GM18519 (cell line): ENCODE measurements at regions not wholly inside any gene's neighbourhood (a gene's known extent, or its start where the extent isn't known, plus 50 kb on each side); places are given as distances from the start of the nearest gene placed in this dataset.
A peak's percentile ranks its signal among the peaks of the same experiment; 100 is the strongest.

Source experiments
- ATAC-seq: cut with Tn5 transposase; IDR thresholded peaks from one replicate; pipeline ENCODE4 v1.9.1; 2021; ENCODE audit warnings: mild to moderate bottlenecking, moderate library complexity; ENCODE audit not compliant: unreplicated experiment, low FRiP score

- no peak for ATAC-seq
Measured at GRCh38 chr13:22252281-22252830, 581.5 kb downstream of the FGF9 start.

DNA sequence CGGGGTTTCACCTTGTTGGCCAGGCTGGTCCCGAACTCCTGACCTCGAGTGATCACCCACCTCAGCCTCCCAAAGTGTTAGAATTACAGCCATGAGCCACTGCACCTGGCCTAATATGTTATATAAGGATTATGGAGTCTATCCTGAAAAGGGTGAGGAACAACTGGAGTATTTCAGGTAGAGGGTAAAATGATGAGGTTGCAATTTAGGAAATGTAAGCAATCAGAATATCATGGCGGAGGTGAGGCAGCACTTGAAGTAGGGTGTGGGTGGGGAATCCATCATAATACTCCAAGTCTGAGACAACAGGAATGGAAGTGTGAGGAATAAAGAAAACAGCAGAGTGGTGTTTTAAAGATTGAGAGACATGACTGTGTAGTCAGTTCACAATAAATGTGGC is 582.2 kb downstream of the FGF9 start:
- ATAC-seq = no peak

GRCh38 chr13:22256111-22256639 is 585.3 kb downstream of the FGF9 start:
- ATAC-seq = no peak

DNA sequence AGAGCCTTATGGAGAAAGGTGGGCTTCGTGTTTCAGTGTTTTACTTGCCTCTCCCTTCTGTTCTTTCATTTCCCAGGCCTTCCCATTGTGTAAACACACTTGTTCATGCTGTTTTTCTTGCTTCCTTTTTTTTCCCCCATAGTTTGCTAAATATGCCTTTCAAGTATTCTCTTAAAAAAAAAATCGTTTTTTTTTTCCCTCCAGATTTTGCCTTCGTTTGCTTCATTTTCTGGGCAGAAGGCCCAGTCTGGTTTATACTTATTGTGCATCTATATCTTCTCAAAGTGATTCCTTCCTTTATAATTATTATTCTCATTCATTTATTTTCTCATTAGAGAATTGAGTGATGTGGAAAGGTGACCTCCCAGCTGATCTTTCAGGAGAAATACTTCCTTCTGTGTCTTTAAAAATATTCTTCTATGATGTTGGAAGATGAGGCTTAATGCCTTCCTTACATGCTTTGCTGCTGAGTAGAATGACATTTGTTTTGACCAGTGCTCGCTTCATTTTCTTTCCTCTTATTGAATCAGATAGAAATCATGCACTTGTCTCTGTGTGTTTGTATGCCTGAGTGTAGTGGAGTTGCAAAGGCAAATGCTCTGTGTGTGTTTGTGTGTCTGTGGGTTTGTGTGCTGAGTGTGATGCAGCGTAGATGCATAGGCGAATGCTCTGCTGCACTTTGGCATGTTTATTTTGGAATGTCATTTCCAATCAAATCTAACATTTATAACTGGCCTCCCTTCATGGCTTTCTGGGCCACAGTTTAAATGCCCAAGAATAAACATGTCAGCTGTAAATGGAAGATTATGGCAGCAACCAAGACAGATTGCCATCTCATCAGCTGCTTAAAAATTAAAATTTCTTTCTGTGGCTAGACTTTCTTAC is 591.4 kb downstream of the FGF9 start:
- no peak for ATAC-seq

- no peak for ATAC-seq
Measured at GRCh38 chr13:22263185-22263584, 592.3 kb downstream of the FGF9 start.

DNA sequence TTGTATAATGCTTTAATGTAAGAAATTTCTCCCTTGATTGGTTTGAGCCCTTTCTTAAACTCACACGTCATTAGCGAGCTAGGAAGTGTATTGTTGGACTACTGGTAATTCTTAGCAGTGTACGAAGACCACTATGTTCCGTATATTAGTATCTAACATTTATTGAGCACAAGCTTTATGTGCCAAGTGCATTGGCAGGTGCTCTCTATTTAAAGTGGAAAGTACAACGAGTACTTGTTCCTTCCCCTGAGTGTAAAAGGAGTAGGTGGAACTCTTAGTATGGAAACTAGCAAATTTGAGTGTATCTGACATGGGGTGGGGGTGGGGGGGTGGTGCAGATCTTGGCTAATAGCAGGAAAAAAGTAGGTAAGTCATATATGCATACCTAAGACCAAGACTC is 594.7 kb downstream of the FGF9 start:
- no peak for ATAC-seq

DNA sequence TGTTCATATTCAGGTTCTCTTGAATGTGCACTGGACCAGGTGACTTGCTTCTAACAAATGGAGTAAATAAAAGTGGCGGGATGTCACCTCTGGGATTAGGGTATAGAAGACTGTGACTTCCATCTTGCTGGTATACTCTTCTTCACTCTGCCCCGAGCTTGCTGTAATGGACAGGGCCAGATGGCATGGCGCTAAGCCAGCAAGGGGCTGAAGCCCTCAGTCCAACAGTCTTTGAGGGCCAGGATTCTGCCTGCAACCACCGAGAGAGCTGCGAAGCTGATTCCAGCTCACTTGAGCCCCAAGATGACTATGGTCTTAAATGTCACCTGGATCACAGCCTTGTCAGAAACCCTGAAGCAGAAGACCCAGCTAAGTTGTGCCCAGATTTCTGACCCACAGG is 600.0 kb downstream of the FGF9 start:
- no peak for ATAC-seq

GRCh38 chr13:22271903-22272302 is 601.0 kb downstream of the FGF9 start:
- no peak for ATAC-seq

DNA sequence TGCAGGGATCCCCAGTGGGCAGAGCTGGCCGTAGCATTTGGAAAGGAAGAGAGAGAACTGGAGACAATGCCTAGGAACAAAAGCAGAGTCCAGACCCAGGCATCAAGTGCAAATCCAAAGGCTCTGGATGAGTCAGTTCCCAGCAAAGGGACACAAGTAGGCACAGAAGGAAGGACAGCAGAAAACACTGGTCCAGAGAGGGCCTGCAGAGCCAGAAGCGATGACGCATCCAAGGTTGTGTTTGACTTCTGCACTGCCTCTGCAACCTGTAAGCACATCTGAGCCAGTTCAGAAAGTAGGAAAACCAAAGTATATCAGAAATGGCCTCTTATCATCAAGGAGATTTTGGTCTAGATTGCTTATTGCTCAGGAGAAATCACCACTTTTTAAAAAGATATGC is 604.5 kb downstream of the FGF9 start:
- no peak for ATAC-seq

DNA sequence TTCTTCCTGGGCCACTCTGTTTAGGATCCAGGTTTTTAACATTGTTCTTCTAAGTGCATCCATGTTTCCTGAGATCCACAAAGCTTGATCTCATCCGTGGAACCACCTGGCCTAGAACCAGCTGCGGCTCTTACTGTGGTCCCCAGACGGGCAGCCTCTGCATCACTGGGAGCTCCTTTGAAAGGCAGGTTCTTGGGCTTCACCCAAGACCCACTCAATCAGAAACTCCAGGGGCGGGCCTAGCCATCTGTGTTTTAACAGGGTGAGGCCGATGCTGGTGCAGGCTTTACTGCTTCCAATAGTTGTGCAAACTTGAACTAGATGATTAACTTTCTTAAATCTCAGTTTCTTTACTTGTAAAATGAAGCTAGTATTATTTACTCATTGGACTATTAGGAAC is 605.7 kb downstream of the FGF9 start:
- no peak for ATAC-seq

DNA sequence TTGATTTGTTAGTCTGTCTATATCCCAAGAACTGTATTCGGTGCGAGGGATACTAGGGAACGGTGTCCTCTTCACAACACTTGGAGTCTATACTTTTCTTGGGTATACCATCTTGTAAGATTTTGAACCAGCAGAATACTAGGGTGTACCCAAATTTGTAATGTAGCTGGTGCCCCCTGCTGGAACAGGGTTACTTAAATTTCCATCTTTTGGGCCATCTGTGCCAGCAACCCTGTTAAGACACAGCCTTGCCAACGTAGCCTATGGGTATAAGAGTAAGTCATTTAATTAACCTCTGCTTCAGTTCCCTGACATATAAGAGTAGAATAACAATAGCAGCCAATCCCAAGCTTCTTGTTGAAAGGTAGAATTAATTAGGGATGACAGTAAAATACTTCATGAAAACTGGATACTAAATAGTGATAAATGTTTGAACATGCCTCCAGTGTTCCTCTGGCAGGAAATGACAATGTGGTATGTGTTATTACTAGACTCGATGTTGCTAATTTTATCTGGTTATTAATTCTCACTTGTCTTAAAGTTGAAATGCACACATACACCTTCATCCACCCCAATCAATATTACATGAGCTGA is 607.6 kb downstream of the FGF9 start:
- peak; percentile 62 for ATAC-seq

DNA sequence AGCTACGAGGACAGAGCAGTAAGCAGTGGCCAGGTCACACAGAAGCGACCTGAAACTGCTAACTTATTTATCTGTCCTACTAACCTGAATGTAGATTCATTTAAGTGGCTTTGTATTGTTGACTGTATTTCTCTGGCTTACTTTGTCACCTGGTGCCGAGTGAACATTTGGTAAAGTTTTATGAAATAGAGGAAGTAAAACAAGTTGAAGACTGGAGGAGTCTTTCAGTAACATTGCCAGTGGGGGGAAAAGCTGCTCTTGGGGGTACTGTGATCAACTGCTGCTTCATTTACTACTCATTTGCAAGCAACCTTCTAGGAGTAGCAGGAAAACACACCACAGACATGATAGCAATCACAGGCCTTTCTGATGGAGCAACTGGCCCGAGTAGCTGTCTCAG is 615.0 kb downstream of the FGF9 start:
- no peak for ATAC-seq

DNA sequence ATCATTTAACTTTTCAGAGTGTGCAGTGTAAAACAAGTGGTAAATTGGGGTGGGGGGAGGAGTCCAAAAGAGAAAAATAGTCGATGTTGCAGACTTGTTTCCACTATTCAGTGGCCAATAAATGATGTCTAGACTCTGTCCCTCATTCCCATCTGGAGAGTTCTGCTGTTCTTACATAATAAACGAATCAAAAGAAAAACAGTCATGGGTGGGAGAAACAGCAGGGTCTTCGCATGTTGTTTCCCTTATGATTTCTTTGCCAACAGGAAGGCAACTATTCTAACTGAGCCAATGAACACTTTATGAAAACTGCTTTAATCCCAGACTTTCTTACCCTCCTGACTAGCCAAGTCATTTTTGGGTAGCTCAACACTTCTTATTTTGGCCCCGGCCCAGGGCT is 615.5 kb downstream of the FGF9 start:
- ATAC-seq = no peak

GRCh38 chr13:22287343-22287920 is 616.6 kb downstream of the FGF9 start:
- no peak for ATAC-seq

DNA sequence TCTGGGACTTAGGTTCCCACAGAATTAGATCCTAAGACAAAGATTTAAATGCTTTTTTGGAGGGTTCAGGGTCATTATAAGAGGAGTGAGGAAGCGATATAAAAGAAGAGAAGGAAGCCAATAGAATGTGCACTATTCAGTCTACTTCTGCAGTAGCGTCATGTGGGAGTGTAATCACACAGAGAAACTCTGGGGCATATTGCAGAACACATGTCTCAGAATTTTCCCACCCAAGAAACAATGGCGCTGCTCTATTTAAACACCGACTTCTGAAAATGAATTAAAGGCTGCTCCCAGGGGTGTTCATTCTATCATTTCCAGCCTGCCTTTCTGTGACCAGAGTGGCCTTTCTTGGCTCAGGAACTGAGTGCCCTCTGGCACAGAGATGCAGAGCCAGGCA is 617.6 kb downstream of the FGF9 start:
- ATAC-seq = no peak

DNA sequence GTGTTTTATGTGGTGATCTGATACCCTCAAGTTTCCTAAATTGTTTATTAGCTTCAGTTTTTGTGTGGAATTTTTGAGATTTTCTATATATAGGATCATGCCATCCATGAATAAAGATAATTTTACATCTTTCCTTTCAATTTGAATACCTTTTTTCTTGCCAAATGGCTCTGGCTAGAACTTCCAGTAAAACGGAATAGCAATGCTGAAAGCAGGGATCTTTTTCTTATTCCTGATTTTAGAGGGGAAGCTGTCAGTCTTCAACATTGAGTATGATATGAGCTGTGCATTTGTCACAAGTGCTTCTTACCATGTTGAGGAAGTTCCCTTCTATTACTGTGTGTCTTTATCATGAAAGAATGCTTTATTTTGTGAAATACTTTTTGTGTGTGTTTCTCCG is 618.8 kb downstream of the FGF9 start:
- ATAC-seq = no peak

DNA sequence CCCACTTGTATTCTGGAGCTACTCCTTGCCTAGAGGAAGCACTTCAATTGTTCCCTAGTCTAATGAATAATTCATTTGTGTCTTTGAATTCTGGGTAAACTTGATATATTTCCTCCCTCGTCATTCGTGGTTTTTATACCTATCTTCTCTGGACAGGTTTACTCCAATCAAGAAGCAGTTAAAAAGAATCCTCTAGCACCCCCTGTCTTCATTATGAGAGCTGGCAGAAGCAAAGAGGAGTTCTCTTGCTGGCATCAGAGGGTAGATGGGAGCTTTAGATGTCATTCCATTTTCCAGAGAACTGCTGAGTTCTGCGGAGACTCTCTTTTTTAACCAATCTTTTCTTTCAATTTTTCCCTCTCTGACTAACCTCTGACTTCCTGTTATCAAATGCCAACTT is 627.7 kb downstream of the FGF9 start:
- ATAC-seq = no peak

DNA sequence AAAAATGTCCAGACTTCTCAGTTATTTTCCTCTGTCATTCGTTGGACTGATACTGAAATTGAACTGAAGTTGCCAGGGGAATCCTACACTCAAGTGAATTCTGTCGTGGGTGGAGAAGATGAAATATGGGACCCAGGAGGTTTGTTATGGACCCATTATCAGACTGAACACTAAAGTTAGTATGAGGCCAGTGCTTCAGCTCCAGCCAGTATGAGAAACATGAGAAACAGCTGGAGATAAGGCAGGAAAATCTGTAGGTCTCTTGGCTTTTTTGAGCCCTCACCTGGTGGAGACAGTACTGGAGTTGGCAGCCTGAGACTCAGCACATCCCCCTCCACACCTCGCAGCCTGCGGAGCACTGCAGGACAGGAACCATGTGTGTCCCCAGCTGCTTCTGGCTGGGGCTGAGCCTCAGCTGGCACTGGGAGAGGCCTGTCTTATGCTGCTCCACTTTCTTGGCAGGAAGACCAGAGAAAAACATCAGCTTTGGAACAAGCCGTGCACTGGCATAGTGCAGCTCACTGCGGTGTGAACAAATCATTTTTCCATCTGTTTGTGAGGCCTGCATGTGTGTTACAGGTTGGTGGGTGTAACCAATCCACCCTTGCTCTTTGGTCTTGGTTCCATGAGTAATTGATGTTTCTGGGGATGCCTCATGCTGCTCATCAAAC is 641.0 kb downstream of the FGF9 start:
- ATAC-seq = no peak

DNA sequence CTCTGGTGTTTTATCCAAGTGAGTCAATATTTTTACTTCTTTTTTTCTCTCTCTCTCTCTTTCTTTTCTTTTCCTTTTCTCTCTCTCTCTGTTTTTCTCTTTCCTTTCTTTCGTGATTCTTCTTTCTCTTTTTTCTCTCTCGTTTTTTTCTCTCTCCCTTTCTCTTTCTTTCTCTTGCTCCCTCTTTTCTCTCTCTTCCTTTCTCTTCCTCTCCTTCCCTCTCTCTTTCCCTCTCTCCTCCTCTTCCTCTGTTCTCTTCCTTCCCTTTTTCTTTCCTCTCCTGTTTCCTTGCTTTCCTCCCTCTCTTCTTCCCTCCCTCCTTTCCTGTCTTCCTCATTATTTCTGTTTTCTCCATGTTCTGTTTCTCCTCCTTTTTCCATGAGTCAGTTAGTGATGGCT is 641.5 kb downstream of the FGF9 start:
- no peak for ATAC-seq

GRCh38 chr13:22316494-22317025 is 645.7 kb downstream of the FGF9 start:
- ATAC-seq = no peak

DNA sequence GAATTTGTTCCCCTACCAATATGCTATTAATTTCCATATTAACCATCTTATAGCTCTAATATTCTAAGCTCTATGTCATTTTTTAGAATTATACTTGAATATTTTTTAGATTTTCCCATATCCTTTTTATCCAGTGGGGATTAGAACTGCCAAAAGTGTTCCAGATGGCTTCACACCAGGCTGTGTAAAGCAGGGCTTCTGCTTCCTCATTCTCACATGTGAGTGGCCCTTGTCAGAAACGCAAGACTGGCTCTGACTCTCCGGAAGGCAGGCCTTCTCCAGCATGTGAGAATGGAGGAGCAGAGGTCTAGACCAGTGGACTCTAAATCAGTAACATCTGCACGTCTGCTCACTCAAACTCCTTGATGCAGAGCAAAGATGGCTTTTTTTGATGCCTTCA is 650.1 kb downstream of the FGF9 start:
- no peak for ATAC-seq
